DND-41 (cell line): ENCODE measurements at regions not wholly inside any gene's neighbourhood (a gene's known extent, or its start where the extent isn't known, plus 50 kb on each side); places are given as distances from the start of the nearest gene placed in this dataset.

Experiments
- CTCF ChIP-seq: IDR thresholded peaks from 2 replicates; pipeline ENCODE4 v1.5.1; 2012; ENCODE audit warnings: borderline replicate concordance, low read length, moderate library complexity, mild to moderate bottlenecking; ENCODE audit not compliant: poor library complexity, severe bottlenecking; ENCODE audit errors: extremely low read depth
- EZH2 ChIP-seq: IDR thresholded peaks from 3 replicates; pipeline ENCODE4 v1.6.1; 2012; ENCODE audit warnings: borderline replicate concordance, low read depth, mild to moderate bottlenecking, moderate library complexity, low read length, inconsistent platforms; ENCODE audit not compliant: severe bottlenecking

- no peak for TF ChIP-seq CTCF
- no peak for TF ChIP-seq EZH2
Measured at GRCh38 chr7:55624813-55625212, 52.5 kb upstream of the VOPP1 start.
